Omental fat pad (tissue), 3 donors: ENCODE measurements at regions not wholly inside any gene's neighbourhood (a gene's known extent, or its start where the extent isn't known, plus 50 kb on each side); places are given as distances from the start of the nearest gene placed in this dataset.

ENCODE experiments used
- ATAC-seq: fragments of 150-250 bp; one replicate; pipeline ENCODE4 v1.9.1; 2016; ENCODE audit warnings: mild to moderate bottlenecking, moderate library complexity; ENCODE audit not compliant: low FRiP score
- DNase-seq: peaks from one replicate; pipeline ENCODE4 v3.0.0-alpha.2; 2019; ENCODE audit warnings: low spot score
- CTCF ChIP-seq, 3 donors: fragments of 450-650 bp; IDR thresholded peaks; one replicate each; pipeline ENCODE4 v1.5.1; 2016 to 2017; ENCODE audit warnings: antibody characterized with exemption in 3 of 3, mild to moderate bottlenecking in 3 of 3, moderate library complexity in 2 of 3

- TF ChIP-seq CTCF (IDR thresholded peaks at IDR 0.05): no peak
- ATAC-seq: no peak
- no peak for DNase-seq
Measured at GRCh38 chr13:74895042-74895796, 586.8 kb downstream of the TBC1D4 start.

GRCh38 chr13:74892096-74892495 is 589.9 kb downstream of the TBC1D4 start:
- DNase-seq (no peak), ATAC-seq (no peak)
- TF ChIP-seq CTCF (IDR thresholded peaks at IDR 0.05): no peak

GRCh38 chr13:74891610-74892009 is 590.4 kb downstream of the TBC1D4 start:
- DNase-seq (no peak), ATAC-seq (no peak)
- TF ChIP-seq CTCF (IDR thresholded peaks at IDR 0.05): no peak

- TF ChIP-seq CTCF (IDR thresholded peaks at IDR 0.05): no peak
- ATAC-seq (no peak), DNase-seq (no peak)
Measured at GRCh38 chr13:74889321-74889720, 592.6 kb downstream of the TBC1D4 start.

- ATAC-seq: no peak
- no peak for TF ChIP-seq CTCF (IDR thresholded peaks at IDR 0.05)
Measured at GRCh38 chr13:74886502-74886901, 595.5 kb downstream of the TBC1D4 start.

GRCh38 chr13:74883834-74884233 is 598.1 kb downstream of the TBC1D4 start:
- ATAC-seq: no peak
- TF ChIP-seq CTCF (IDR thresholded peaks at IDR 0.05): no peak
- no peak for DNase-seq

More at GRCh38 chr13:74886502-74886901, 595.5 kb downstream of the TBC1D4 start:
- DNase-seq: no peak

- ATAC-seq (no peak), DNase-seq (no peak)
- no peak for TF ChIP-seq CTCF (IDR thresholded peaks at IDR 0.05)
Measured at GRCh38 chr13:74871369-74872070, 610.4 kb downstream of the TBC1D4 start.
